SK-N-SH (cell line): ENCODE measurements at regions not wholly inside any gene's neighbourhood (a gene's known extent, or its start where the extent isn't known, plus 50 kb on each side); places are given as distances from the start of the nearest gene placed in this dataset.

ENCODE experiments used
- CHD2 ChIP-seq: fragments of 150-350 bp; IDR thresholded peaks from 2 replicates; pipeline ENCODE4 v1.6.1; 2018; ENCODE audit warnings: low read length; ENCODE audit not compliant: partially characterized antibody
- ELF1 ChIP-seq: IDR thresholded peaks from 2 replicates; pipeline ENCODE4 v1.4.0; 2012
- EZH2phosphoT487 ChIP-seq: fragments of 200-600 bp; sonication (generic); IDR thresholded peaks from 2 replicates; pipeline ENCODE4 v1.6.1; 2017; ENCODE audit warnings: low read depth, mixed run types, mild to moderate bottlenecking, antibody characterized with exemption, moderate library complexity, borderline replicate concordance
- FOXJ3 ChIP-seq: sonication (generic); formaldehyde crosslinking; IDR thresholded peaks from 2 replicates; pipeline ENCODE4 v1.5.1; 2020; ENCODE audit warnings: mild to moderate bottlenecking, missing genetic modification reagents
- GATA2 ChIP-seq: sonication (generic); formaldehyde crosslinking; IDR thresholded peaks from 2 replicates; pipeline ENCODE4 v1.5.0; 2020; ENCODE audit warnings: mild to moderate bottlenecking, missing genetic modification reagents
- SMC3 ChIP-seq: IDR thresholded peaks from 2 replicates; pipeline ENCODE4 v1.6.1; 2012; ENCODE audit warnings: low read depth, low read length, improper control_type of control experiment
- YY1 ChIP-seq: IDR thresholded peaks from 2 replicates; pipeline ENCODE4 v1.4.0; 2012; ENCODE audit warnings: low read depth, mild to moderate bottlenecking
- TF ChIP-seq, protein P1 (sequence below): fragments of 200-600 bp; sonication (generic); IDR thresholded peaks from 2 replicates; pipeline ENCODE4 v1.6.1; 2017; ENCODE audit warnings: antibody characterized with exemption, mild to moderate bottlenecking, moderate library complexity
- TF ChIP-seq, protein P2 (sequence below): IDR thresholded peaks from 2 replicates; pipeline ENCODE4 v1.6.1; 2012; ENCODE audit warnings: mild to moderate bottlenecking, low read depth, low read length, moderate library complexity
- TF ChIP-seq, protein P3 (sequence below): fragments of 150-350 bp; IDR thresholded peaks from 2 replicates; pipeline ENCODE4 v1.6.1; 2017; ENCODE audit warnings: antibody characterized with exemption, low read length, low read depth, borderline replicate concordance

DNA sequence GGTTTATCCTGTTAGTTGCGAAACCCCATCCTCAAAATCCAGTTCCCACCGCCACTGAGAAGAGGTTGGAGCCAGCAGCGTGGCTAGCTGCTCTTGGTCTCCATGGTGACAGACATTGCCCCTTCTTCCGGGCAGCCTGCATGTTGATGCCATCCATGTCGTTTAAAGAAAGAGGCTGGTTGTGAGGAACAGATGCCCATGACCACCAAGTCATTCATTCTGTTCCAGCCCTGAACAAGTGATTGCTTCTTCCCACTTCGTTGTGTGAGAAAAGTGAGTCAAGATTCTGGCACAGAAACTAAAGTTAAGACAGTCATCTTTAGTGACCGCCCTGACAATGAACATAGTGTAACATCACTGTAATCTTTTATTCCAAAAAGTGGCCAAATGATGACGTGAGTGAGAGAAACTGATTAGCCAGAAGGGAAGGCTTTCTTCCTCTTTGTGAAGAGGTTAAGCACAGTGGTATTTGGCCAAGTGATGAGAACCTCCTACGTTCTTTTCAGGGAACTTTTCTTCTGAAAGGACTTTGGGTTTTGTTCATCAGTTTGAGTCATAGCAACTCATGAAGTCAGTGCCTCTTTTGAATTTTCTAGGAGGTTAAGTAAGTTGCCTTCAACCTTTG is 272.5 kb downstream of the GALR1 start:
- TF ChIP-seq, protein P1, sequence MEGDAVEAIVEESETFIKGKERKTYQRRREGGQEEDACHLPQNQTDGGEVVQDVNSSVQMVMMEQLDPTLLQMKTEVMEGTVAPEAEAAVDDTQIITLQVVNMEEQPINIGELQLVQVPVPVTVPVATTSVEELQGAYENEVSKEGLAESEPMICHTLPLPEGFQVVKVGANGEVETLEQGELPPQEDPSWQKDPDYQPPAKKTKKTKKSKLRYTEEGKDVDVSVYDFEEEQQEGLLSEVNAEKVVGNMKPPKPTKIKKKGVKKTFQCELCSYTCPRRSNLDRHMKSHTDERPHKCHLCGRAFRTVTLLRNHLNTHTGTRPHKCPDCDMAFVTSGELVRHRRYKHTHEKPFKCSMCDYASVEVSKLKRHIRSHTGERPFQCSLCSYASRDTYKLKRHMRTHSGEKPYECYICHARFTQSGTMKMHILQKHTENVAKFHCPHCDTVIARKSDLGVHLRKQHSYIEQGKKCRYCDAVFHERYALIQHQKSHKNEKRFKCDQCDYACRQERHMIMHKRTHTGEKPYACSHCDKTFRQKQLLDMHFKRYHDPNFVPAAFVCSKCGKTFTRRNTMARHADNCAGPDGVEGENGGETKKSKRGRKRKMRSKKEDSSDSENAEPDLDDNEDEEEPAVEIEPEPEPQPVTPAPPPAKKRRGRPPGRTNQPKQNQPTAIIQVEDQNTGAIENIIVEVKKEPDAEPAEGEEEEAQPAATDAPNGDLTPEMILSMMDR, result no peak
- TF ChIP-seq GATA2 (CRISPR knock-in tag), result no peak
- TF ChIP-seq YY1, result no peak
- TF ChIP-seq SMC3, result no peak
- TF ChIP-seq, protein P2, sequence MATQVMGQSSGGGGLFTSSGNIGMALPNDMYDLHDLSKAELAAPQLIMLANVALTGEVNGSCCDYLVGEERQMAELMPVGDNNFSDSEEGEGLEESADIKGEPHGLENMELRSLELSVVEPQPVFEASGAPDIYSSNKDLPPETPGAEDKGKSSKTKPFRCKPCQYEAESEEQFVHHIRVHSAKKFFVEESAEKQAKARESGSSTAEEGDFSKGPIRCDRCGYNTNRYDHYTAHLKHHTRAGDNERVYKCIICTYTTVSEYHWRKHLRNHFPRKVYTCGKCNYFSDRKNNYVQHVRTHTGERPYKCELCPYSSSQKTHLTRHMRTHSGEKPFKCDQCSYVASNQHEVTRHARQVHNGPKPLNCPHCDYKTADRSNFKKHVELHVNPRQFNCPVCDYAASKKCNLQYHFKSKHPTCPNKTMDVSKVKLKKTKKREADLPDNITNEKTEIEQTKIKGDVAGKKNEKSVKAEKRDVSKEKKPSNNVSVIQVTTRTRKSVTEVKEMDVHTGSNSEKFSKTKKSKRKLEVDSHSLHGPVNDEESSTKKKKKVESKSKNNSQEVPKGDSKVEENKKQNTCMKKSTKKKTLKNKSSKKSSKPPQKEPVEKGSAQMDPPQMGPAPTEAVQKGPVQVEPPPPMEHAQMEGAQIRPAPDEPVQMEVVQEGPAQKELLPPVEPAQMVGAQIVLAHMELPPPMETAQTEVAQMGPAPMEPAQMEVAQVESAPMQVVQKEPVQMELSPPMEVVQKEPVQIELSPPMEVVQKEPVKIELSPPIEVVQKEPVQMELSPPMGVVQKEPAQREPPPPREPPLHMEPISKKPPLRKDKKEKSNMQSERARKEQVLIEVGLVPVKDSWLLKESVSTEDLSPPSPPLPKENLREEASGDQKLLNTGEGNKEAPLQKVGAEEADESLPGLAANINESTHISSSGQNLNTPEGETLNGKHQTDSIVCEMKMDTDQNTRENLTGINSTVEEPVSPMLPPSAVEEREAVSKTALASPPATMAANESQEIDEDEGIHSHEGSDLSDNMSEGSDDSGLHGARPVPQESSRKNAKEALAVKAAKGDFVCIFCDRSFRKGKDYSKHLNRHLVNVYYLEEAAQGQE, result no peak
- TF ChIP-seq ELF1, result no peak
- TF ChIP-seq, protein P3, sequence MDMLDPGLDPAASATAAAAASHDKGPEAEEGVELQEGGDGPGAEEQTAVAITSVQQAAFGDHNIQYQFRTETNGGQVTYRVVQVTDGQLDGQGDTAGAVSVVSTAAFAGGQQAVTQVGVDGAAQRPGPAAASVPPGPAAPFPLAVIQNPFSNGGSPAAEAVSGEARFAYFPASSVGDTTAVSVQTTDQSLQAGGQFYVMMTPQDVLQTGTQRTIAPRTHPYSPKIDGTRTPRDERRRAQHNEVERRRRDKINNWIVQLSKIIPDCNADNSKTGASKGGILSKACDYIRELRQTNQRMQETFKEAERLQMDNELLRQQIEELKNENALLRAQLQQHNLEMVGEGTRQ, result no peak
- TF ChIP-seq EZH2phosphoT487, result no peak
- TF ChIP-seq FOXJ3 (CRISPR knock-in tag), result no peak
- TF ChIP-seq CHD2, result no peak
